ENCODE measurements at regions not wholly inside any gene's neighbourhood (a gene's known extent, or its start where the extent isn't known, plus 50 kb on each side); places are given as distances from the start of the nearest gene placed in this dataset.

- no peak overlapping the region for H3K27ac ChIP-seq (ENCODE audit: low read depth in 1 of 2, low read length in 2 of 2)
- TF ChIP-seq HNF4A (conservative IDR thresholded peaks at IDR 0.05) (no peak), NR2F2 (IDR thresholded peaks at IDR 0.05) (no peak), REST (IDR thresholded peaks at IDR 0.05) (no peak), YY1 (IDR thresholded peaks at IDR 0.05) (no peak)
- no peaks in the 10 kb centered on the region for H3K9me3 ChIP-seq (ENCODE audit: control insufficient read depth in 4 of 4, low read length in 3 of 4)
- DNase-seq (ENCODE audit: low spot score), result no peak
- no peaks in the 10 kb centered on the region for H3K4me1 ChIP-seq (ENCODE audit: control insufficient read depth in 4 of 4, insufficient read depth in 4 of 4, low read length in 3 of 4)
- no peak overlapping the region for H3K9ac ChIP-seq (ENCODE audit: low read depth in 1 of 2, low read length in 2 of 2)
- H3K36me3 ChIP-seq (ENCODE audit: control insufficient read depth in 4 of 4, insufficient read depth in 3 of 4, low read depth in 1 of 4, low read length in 3 of 4), result no peaks in the 10 kb centered on the region
- no peaks in the 10 kb centered on the region for H3K27me3 ChIP-seq (ENCODE audit: control insufficient read depth in 4 of 4, insufficient read depth in 4 of 4, low read length in 3 of 4)
- WGBS, result 52% methylated on average over 1 of the region's 1 CpG
- no peak overlapping the region for H3K4me3 ChIP-seq (ENCODE audit: low read depth in 1 of 3, low read length in 3 of 3)
Measured at GRCh38 chr10:118491055-118491454, 104.4 kb downstream of the PRLHR start.

- no peak for TF ChIP-seq JUND (IDR thresholded peaks at IDR 0.05)
- no peak for TF ChIP-seq FOXA2 (IDR thresholded peaks at IDR 0.05)
- no peak for TF ChIP-seq TAF1 (conservative IDR thresholded peaks at IDR 0.05)
- no peak for TF ChIP-seq ZBTB33 (IDR thresholded peaks at IDR 0.05)
- TF ChIP-seq NR2F2 (IDR thresholded peaks at IDR 0.05), result no peak
- no peak for TF ChIP-seq RXRA (IDR thresholded peaks at IDR 0.05)
- no peak for TF ChIP-seq YY1 (IDR thresholded peaks at IDR 0.05)
- no peak for TF ChIP-seq SP1 (IDR thresholded peaks at IDR 0.05)
- TF ChIP-seq GABPA (IDR thresholded peaks at IDR 0.05 in 1 of 2, conservative IDR thresholded peaks at IDR 0.05 in 1 of 2), result no peak
- TF ChIP-seq FOXA1 (IDR thresholded peaks at IDR 0.05), result no peak
- TF ChIP-seq CTCF (IDR thresholded peaks at IDR 0.05; ENCODE audit: low read depth, low read length, missing input control), result no peak
- no peak for TF ChIP-seq HNF4A (conservative IDR thresholded peaks at IDR 0.05)
- no peak for TF ChIP-seq MAX (IDR thresholded peaks at IDR 0.05)
- no peak for TF ChIP-seq REST (IDR thresholded peaks at IDR 0.05)
- no peak for TF ChIP-seq HNF4G (IDR thresholded peaks at IDR 0.05)
- TF ChIP-seq ATF3 (IDR thresholded peaks at IDR 0.05), result no peak
- no peak for TF ChIP-seq EGR1 (IDR thresholded peaks at IDR 0.05; ENCODE audit: low read depth in 2 of 2)
- no peak for TF ChIP-seq RAD21 (IDR thresholded peaks at IDR 0.05)
- H3K4me3 ChIP-seq (ENCODE audit: low read depth in 1 of 3, low read length in 3 of 3), result no peak overlapping the region
- H3K9ac ChIP-seq (ENCODE audit: low read depth in 1 of 2, low read length in 2 of 2), result no peak overlapping the region
- no peaks in the 10 kb centered on the region for H3K36me3 ChIP-seq (ENCODE audit: control insufficient read depth in 4 of 4, insufficient read depth in 3 of 4, low read depth in 1 of 4, low read length in 3 of 4)
- 72% methylated on average over 7 of the region's 7 CpGs for WGBS
- H3K4me1 ChIP-seq (ENCODE audit: control insufficient read depth in 4 of 4, insufficient read depth in 4 of 4, low read length in 3 of 4), result no peaks in the 10 kb centered on the region
- no peak for DNase-seq (ENCODE audit: low spot score)
- peaks cover 0 to 1% (median 0%) of the 10 kb centered on the region in 4 donors for H3K27me3 ChIP-seq (ENCODE audit: control insufficient read depth in 4 of 4, insufficient read depth in 4 of 4, low read length in 3 of 4)
- no peak overlapping the region for H3K27ac ChIP-seq (ENCODE audit: low read depth in 1 of 2, low read length in 2 of 2)
- no peaks in the 10 kb centered on the region for H3K9me3 ChIP-seq (ENCODE audit: control insufficient read depth in 4 of 4, low read length in 3 of 4)
Measured at GRCh38 chr10:118488710-118489497, 106.5 kb downstream of the PRLHR start.
